Neuronal stem cell (in vitro differentiated cells): ENCODE measurements at regions not wholly inside any gene's neighbourhood (a gene's known extent, or its start where the extent isn't known, plus 50 kb on each side); places are given as distances from the start of the nearest gene placed in this dataset.
"Not testable (repeated sequence)": the region's sequence is repeated elsewhere in the genome, so short reads cannot be mapped to it uniquely, and the experiment has no call there.

Experiments used
- DNase-seq: peaks from one replicate; pipeline ENCODE4 v3.0.0-alpha.2; 2013; ENCODE audit warnings: low spot score
- H2AFZ ChIP-seq: one replicate; pipeline ENCODE4 v1.6.1; 2013; ENCODE audit warnings: mild to moderate bottlenecking, low read length, inconsistent platforms
- H2AK5ac ChIP-seq: 2 replicates; pipeline ENCODE4 v1.6.1; 2013; ENCODE audit warnings: low read depth, mild to moderate bottlenecking, inconsistent platforms, low read length, moderate library complexity, mixed read lengths
- H2BK120ac ChIP-seq: 2 replicates; pipeline ENCODE4 v1.6.1; 2013; ENCODE audit warnings: low read depth, mild to moderate bottlenecking, inconsistent platforms, low read length, moderate library complexity, mixed read lengths
- H2BK12ac ChIP-seq: one replicate; pipeline ENCODE4 v1.6.1; 2013; ENCODE audit warnings: low read length, inconsistent platforms
- H2BK15ac ChIP-seq: 2 replicates; pipeline ENCODE4 v1.6.1; 2013; ENCODE audit warnings: mild to moderate bottlenecking, low read length, inconsistent platforms, mixed read lengths
- H2BK5ac ChIP-seq: one replicate; pipeline ENCODE4 v1.6.1; 2013; ENCODE audit warnings: inconsistent platforms, mild to moderate bottlenecking, low read length, moderate library complexity
- H3K14ac ChIP-seq: one replicate; pipeline ENCODE4 v1.6.1; 2013; ENCODE audit warnings: low read length, inconsistent platforms
- H3K18ac ChIP-seq: 2 replicates; pipeline ENCODE4 v1.6.1; 2013; ENCODE audit warnings: low read length, inconsistent platforms
- H3K23ac ChIP-seq: 2 replicates; pipeline ENCODE4 v1.6.1; 2013; ENCODE audit warnings: low read depth, mild to moderate bottlenecking, mixed read lengths, low read length, inconsistent platforms; ENCODE audit not compliant: poor library complexity
- H3K27ac ChIP-seq: replicated peaks from 3 replicates; pipeline ENCODE4 v1.5.1; 2013; ENCODE audit warnings: low read length, inconsistent platforms
- H3K27me3 ChIP-seq, 3 experiments: 2 replicates each; pipeline ENCODE4 v1.6.1; 2013; ENCODE audit warnings: low read length in 3 of 3, mild to moderate bottlenecking in 2 of 3, inconsistent platforms in 1 of 3, low read depth in 1 of 3, mixed read lengths in 1 of 3, moderate library complexity in 1 of 3; ENCODE audit not compliant: control insufficient read depth in 3 of 3, insufficient read depth in 3 of 3
- H3K36me3 ChIP-seq, 2 donors: replicated peaks in 1 of 2; 2 replicates each; pipeline ENCODE4 v1.6.1; 2013; ENCODE audit warnings: low read length in 2 of 2; ENCODE audit not compliant: control insufficient read depth in 2 of 2, insufficient read depth in 2 of 2
- H3K4ac ChIP-seq: 2 replicates; pipeline ENCODE4 v1.6.1; 2013; ENCODE audit warnings: inconsistent platforms, mild to moderate bottlenecking, low read length, moderate library complexity
- H3K4me1 ChIP-seq, 2 donors: 1 replicate in 1 of 2; 2 replicates in 1 of 2; pipeline ENCODE4 v1.6.1; 2013; ENCODE audit warnings: low read length in 2 of 2, low read depth in 1 of 2; ENCODE audit not compliant: control insufficient read depth in 2 of 2, insufficient read depth in 1 of 2
- H3K4me2 ChIP-seq: one replicate; pipeline ENCODE4 v1.6.1; 2013; ENCODE audit warnings: mild to moderate bottlenecking, low read length, inconsistent platforms; ENCODE audit not compliant: insufficient read depth, poor library complexity, severe bottlenecking
- H3K4me3 ChIP-seq, 2 donors: 2 replicates each; pipeline ENCODE4 v1.5.1; 2013; ENCODE audit warnings: low read length in 2 of 2, mild to moderate bottlenecking in 2 of 2, inconsistent platforms in 1 of 2, moderate library complexity in 1 of 2
- H3K79me1 ChIP-seq: one replicate; pipeline ENCODE4 v1.6.1; 2013; ENCODE audit warnings: low read depth, mild to moderate bottlenecking, inconsistent platforms, low read length, moderate library complexity
- H3K9ac ChIP-seq: one replicate; pipeline ENCODE4 v1.6.1; 2013; ENCODE audit warnings: mild to moderate bottlenecking, low read depth, low read length, inconsistent platforms; ENCODE audit not compliant: poor library complexity
- H3K9me3 ChIP-seq, 2 donors: replicated peaks in 1 of 2; 2 replicates each; pipeline versions ENCODE3 to v1.6.1; 2013; ENCODE audit warnings: low read length in 2 of 2, mild to moderate bottlenecking in 2 of 2, inconsistent platforms in 1 of 2, low read depth in 1 of 2, mixed read lengths in 1 of 2, moderate library complexity in 1 of 2; ENCODE audit not compliant: control insufficient read depth in 2 of 2, insufficient read depth in 1 of 2
- H4K8ac ChIP-seq: one replicate; pipeline ENCODE4 v1.6.1; 2013; ENCODE audit warnings: low read depth, mild to moderate bottlenecking, inconsistent platforms, low read length, moderate library complexity
- H4K91ac ChIP-seq: one replicate; pipeline ENCODE4 v1.6.1; 2013; ENCODE audit warnings: low read length, low read depth, mild to moderate bottlenecking, inconsistent platforms; ENCODE audit not compliant: poor library complexity
- WGBS, 2 donors: extraction: QIAGEN DNeasy Blood & Tissue Kit; methylation state at CpG; one replicate each; pipeline ENCODE4 v1.1.7; 2013; ENCODE audit warnings: missing lambda C conversion rate in 2 of 2, mixed read lengths in 1 of 2; ENCODE audit not compliant: insufficient read length in 2 of 2, insufficient replicate concordance in 1 of 2; ENCODE audit errors: extremely low coverage in 2 of 2; 5-methylcytosine and 5-hydroxymethylcytosine counted together

DNA sequence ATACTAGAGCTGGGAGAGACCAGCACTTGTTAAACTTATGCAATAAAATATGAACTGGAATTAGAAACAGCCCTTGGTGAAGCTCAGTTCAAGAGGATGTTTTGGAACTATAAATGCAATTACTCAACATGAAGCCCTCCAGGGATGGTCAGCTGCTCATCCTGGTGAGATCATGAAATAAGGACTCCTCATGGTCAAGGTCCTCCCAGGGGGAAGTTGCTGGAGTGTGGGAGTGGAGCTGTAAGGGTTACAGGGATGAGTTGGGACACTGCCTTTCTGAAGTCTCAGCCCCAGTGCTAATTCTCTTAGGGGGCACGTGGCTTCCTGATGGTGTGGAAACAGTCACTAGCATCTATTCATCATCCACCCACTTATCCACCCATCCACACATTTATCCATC, 301.7 kb upstream of the SFSWAP start:
- H3K79me1 ChIP-seq, result no peaks in the 10 kb centered on the region
- no peak overlapping the region for H3K27ac ChIP-seq
- peaks cover 0 to 6% (median 0%) of the 10 kb centered on the region in 3 experiments for H3K27me3 ChIP-seq
- no peak overlapping the region for H3K18ac ChIP-seq
- H2BK5ac ChIP-seq, result no peak overlapping the region
- no peak overlapping the region for H4K8ac ChIP-seq
- no peak overlapping the region for H3K23ac ChIP-seq
- no peak overlapping the region for H2AK5ac ChIP-seq
- no peak overlapping the region for H2AFZ ChIP-seq
- H2BK12ac ChIP-seq, result no peak overlapping the region
- H2BK120ac ChIP-seq, result no peak overlapping the region
- H3K4me3 ChIP-seq, result no peak overlapping the region
- no peak overlapping the region for H3K4ac ChIP-seq
- no peaks in the 10 kb centered on the region for H3K36me3 ChIP-seq
- WGBS, 2 donors, result no CpG with 5 or more reads among the region's 1 CpG
- H3K9me3 ChIP-seq, result no peaks in the 10 kb centered on the region
- H3K4me1 ChIP-seq, result peaks cover 2% of the 10 kb centered on the region in 2 donors
- H3K4me2 ChIP-seq, result no peak overlapping the region
- DNase-seq, result no peak
- H4K91ac ChIP-seq, result no peak overlapping the region
- no peak overlapping the region for H3K14ac ChIP-seq
- no peak overlapping the region for H2BK15ac ChIP-seq
- H3K9ac ChIP-seq, result no peak overlapping the region

DNA sequence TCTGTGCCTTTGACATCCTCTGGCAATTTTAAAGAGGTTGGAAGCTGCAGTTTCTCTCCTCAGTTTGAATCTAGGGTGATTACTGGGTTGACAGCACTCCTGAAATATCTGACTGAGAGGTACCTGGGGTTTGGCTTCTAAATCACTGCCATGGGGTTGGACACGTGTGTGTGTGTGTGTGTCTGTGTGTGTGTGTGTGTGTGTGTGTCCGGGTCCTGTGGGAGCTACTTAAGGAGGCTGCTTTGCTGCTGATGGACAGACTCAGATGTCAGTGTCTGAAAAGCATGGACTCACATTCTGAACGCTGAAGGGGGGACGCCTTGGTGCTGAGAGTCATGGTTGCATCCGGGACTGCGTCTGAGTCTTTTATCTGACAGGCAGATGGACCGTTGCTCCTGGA, 299.1 kb upstream of the SFSWAP start:
- not testable (repeated sequence) for H3K18ac ChIP-seq, H2AK5ac ChIP-seq, H3K4me2 ChIP-seq, H3K9me3 ChIP-seq, DNase-seq, H3K9ac ChIP-seq, H3K4ac ChIP-seq, H2BK120ac ChIP-seq, H3K4me3 ChIP-seq, H3K4me1 ChIP-seq, H2BK5ac ChIP-seq, H3K23ac ChIP-seq, H2AFZ ChIP-seq, H3K27ac ChIP-seq, H3K14ac ChIP-seq, H3K79me1 ChIP-seq, H4K8ac ChIP-seq, H2BK12ac ChIP-seq, H4K91ac ChIP-seq, H3K36me3 ChIP-seq, H2BK15ac ChIP-seq, H3K27me3 ChIP-seq
- no CpG with 5 or more reads among the region's 7 CpGs for WGBS, 2 donors

DNA sequence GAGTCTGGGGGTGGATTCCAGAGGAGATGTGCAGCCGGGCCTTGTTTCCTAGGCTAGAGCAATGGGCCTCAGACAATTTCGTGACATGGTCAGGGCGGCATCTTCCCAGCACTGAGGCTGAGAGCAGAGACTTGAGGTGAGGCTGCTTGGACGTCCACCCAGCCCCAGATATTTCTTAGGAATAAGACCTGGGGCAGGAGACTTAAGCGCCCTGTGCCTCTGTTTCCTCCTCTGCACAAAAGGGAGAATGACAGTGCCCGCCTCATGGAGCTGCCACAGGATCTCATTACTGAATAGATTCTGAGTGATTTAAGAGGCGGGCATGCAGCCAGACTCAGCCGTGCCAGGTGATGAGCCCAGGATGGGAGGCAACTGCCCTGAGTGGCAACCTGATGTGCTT, 297.9 kb upstream of the SFSWAP start:
- H3K36me3 ChIP-seq, result no peaks in the 10 kb centered on the region
- peaks cover 1 to 2% of the 10 kb centered on the region in 2 donors for H3K9me3 ChIP-seq
- H3K4ac ChIP-seq, result no peak overlapping the region
- no peak overlapping the region for H3K27ac ChIP-seq
- H2BK12ac ChIP-seq, result no peak overlapping the region
- H3K4me1 ChIP-seq, result peaks cover 0 to 2% of the 10 kb centered on the region in 2 donors
- no peak overlapping the region for H3K9ac ChIP-seq
- no peak overlapping the region for H2AK5ac ChIP-seq
- peak overlapping the region; percentile 17 for H3K23ac ChIP-seq
- no peak for DNase-seq
- H2BK15ac ChIP-seq, result no peak overlapping the region
- H3K27me3 ChIP-seq, result peaks cover 0 to 2% (median 0%) of the 10 kb centered on the region in 3 experiments
- WGBS, 2 donors, result no CpG with 5 or more reads among the region's 8 CpGs
- H2AFZ ChIP-seq, result no peak overlapping the region
- H3K79me1 ChIP-seq, result no peaks in the 10 kb centered on the region
- no peak overlapping the region for H2BK5ac ChIP-seq
- no peak overlapping the region for H3K4me3 ChIP-seq
- no peak overlapping the region for H2BK120ac ChIP-seq
- no peak overlapping the region for H3K18ac ChIP-seq
- H4K91ac ChIP-seq, result no peak overlapping the region
- H3K4me2 ChIP-seq, result no peak overlapping the region
- no peak overlapping the region for H3K14ac ChIP-seq
- H4K8ac ChIP-seq, result no peak overlapping the region

DNA sequence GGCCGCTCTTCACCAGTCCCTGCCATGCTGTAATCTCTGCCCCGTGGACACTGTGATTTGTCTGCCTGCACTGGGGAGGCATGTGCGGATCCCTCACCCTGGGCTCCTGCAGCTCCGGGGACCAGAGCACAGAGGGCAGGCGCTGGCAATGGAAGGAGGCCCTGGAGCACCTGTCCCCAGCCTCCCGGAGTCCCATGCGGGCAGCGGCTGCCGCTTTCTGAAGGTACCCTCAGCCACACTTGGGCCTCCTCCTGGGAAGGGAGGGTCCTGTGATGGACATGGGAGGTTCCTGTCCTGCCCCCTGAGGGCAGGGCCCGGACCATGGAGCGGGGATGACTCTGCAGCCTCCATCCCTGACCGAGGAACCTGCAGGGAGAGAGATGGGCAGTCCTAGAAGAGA, 297.4 kb upstream of the SFSWAP start:
- Histone ChIP-seq H2AK5ac (no peak overlapping the region), H3K4ac (no peak overlapping the region), H2AFZ (no peak overlapping the region), H2BK12ac (no peak overlapping the region), H2BK120ac (no peak overlapping the region), H2BK15ac (no peak overlapping the region), H3K79me1 (no peaks in the 10 kb centered on the region), H2BK5ac (no peak overlapping the region), H3K9ac (no peak overlapping the region), H3K4me2 (no peak overlapping the region), H3K4me1 (peaks cover 0 to 2% of the 10 kb centered on the region in 2 donors), H3K27ac (no peak overlapping the region), H3K23ac (peak overlapping the region; percentile 17), H3K4me3 (no peak overlapping the region), H3K14ac (no peak overlapping the region), H3K36me3 (no peaks in the 10 kb centered on the region), H3K18ac (no peak overlapping the region), H4K8ac (no peak overlapping the region), H3K9me3 (peaks cover 1 to 2% of the 10 kb centered on the region in 2 donors), H4K91ac (no peak overlapping the region), H3K27me3 (peaks cover 0 to 2% (median 0%) of the 10 kb centered on the region in 3 experiments)
- DNase-seq, result no peak
- WGBS, 2 donors, result no CpG with 5 or more reads among the region's 12 CpGs
